Uterus (tissue), 3 donors: ENCODE measurements at regions not wholly inside any gene's neighbourhood (a gene's known extent, or its start where the extent isn't known, plus 50 kb on each side); places are given as distances from the start of the nearest gene placed in this dataset.

Experiments
- DNase-seq, 2 donors: peaks; one replicate each; pipeline ENCODE4 v3.0.0-alpha.2; 2019 to 2020
- H3K27ac ChIP-seq, 2 donors: fragments of 200-600 bp; sonication (generic); 1 replicate in 1 of 2; 2 replicates in 1 of 2; pipeline ENCODE4 v1.5.1; 2016 to 2018
- H3K27me3 ChIP-seq, 2 donors: fragments of 200-600 bp; sonication (generic); one replicate each; pipeline ENCODE4 v1.5.1; 2018 to 2019; ENCODE audit warnings: control low read depth in 1 of 2
- H3K36me3 ChIP-seq, 2 donors: fragments of 200-600 bp; sonication (generic); one replicate each; pipeline ENCODE4 v1.5.1; 2019; ENCODE audit warnings: control low read depth in 1 of 2
- H3K4me1 ChIP-seq, 2 donors: fragments of 200-600 bp; sonication (generic); one replicate each; pipeline ENCODE4 v1.5.1; 2018 to 2019; ENCODE audit warnings: control low read depth in 1 of 2
- H3K4me3 ChIP-seq, 2 donors: fragments of 200-600 bp; sonication (generic); 1 replicate in 1 of 2; 2 replicates in 1 of 2; pipeline ENCODE4 v1.5.1; 2018 to 2019; ENCODE audit warnings: mild to moderate bottlenecking in 1 of 2
- H3K9me3 ChIP-seq, 2 donors: fragments of 200-600 bp; sonication (generic); one replicate each; pipeline ENCODE4 v1.5.1; 2019; ENCODE audit warnings: control low read depth in 1 of 2
- POLR2A ChIP-seq, 2 donors: fragments of 450-650 bp; IDR thresholded peaks; one replicate each; pipeline ENCODE4 v1.6.1; 2016; ENCODE audit warnings: antibody characterized with exemption in 2 of 2, mild to moderate bottlenecking in 1 of 2, moderate library complexity in 1 of 2
- intact Hi-C: fragments of 100-400 bp; cut with DNase I; formaldehyde crosslinking; loops from one replicate; pipeline ENCODE4 v1.15.1; 2023; ENCODE audit warnings: low total_unique reads
- TF ChIP-seq, protein P1 (sequence below), 4 experiments: fragments of 200-600 bp in 2 of 4; fragments of 450-650 bp in 2 of 4; sonication (generic) in 2 of 4; IDR thresholded peaks; one replicate each; pipeline ENCODE4 v1.5.1; 2016 to 2019; ENCODE audit warnings: antibody characterized with exemption in 4 of 4, mild to moderate bottlenecking in 2 of 4, moderate library complexity in 1 of 4
- donor health status: DM: yes; HTN: yes; CAD: no.

DNA sequence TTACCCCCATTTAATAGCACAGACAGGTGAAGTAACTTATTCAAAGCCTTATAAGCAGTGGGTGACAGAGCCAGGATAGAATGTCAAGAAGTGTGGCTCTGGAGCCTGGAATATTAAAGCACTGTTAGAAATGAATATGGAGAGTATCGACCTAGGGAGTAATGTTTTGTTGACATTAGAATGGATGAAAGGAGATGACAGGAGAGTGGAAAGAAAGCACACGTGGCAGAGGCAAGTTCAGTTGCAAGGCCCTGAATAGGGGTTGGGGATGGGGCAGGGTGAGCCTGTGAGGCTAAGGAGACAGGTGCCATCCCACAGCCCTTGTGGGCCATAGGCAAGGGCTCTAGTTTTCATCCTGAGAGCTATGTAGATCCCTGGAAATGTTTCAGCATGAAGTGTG, 125.5 kb upstream of the PLXNA2 start:
- Histone ChIP-seq H3K9me3 (no peaks in the 10 kb centered on the region), H3K4me1 (no peaks in the 10 kb centered on the region), H3K4me3 (no peak overlapping the region), H3K36me3 (no peaks in the 10 kb centered on the region), H3K27ac (no peak overlapping the region), H3K27me3 (no peaks in the 10 kb centered on the region)
- intact Hi-C loops = no loop called here
- TF ChIP-seq POLR2A (IDR thresholded peaks at IDR 0.05) = no peak
- TF ChIP-seq, protein P1, sequence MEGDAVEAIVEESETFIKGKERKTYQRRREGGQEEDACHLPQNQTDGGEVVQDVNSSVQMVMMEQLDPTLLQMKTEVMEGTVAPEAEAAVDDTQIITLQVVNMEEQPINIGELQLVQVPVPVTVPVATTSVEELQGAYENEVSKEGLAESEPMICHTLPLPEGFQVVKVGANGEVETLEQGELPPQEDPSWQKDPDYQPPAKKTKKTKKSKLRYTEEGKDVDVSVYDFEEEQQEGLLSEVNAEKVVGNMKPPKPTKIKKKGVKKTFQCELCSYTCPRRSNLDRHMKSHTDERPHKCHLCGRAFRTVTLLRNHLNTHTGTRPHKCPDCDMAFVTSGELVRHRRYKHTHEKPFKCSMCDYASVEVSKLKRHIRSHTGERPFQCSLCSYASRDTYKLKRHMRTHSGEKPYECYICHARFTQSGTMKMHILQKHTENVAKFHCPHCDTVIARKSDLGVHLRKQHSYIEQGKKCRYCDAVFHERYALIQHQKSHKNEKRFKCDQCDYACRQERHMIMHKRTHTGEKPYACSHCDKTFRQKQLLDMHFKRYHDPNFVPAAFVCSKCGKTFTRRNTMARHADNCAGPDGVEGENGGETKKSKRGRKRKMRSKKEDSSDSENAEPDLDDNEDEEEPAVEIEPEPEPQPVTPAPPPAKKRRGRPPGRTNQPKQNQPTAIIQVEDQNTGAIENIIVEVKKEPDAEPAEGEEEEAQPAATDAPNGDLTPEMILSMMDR (IDR thresholded peaks at IDR 0.05) = no peak
- DNase-seq = no peak

DNA sequence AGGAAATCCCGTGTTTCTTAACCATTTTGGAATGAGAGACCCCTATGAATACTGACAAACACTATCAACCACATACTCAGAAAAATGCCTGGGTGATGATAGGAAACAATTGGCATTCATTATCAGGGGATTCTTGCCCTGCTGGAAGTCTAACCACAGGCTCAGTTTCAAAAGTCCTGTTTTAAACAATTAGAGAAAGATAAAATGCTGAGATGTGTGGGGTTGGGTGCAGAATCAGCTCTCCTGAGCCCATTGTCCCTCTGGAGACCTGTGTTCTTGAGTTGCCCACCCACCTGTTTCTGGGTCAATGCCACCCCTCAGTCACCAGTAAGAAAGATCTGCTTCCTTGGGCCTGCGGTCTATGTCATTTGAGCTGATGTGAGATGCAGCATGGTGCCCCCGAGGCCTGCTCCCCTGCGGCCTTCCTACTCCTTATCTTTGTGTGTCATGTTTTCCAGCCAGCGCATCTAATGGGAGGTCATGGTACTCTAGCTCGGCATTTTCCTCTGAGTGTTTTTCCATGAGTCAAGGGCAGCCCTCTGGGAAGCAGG, 130.3 kb upstream of the PLXNA2 start:
- no peaks in the 10 kb centered on the region for H3K4me1 ChIP-seq
- no peak overlapping the region for H3K4me3 ChIP-seq
- no peak overlapping the region for H3K27ac ChIP-seq
- no peaks in the 10 kb centered on the region for H3K36me3 ChIP-seq
- H3K9me3 ChIP-seq = no peaks in the 10 kb centered on the region
- DNase-seq = no peak
- intact Hi-C loops = no loop called here
- H3K27me3 ChIP-seq = no peaks in the 10 kb centered on the region
- TF ChIP-seq, protein P1 (IDR thresholded peaks at IDR 0.05) = no peak
- no peak for TF ChIP-seq POLR2A (IDR thresholded peaks at IDR 0.05)

DNA sequence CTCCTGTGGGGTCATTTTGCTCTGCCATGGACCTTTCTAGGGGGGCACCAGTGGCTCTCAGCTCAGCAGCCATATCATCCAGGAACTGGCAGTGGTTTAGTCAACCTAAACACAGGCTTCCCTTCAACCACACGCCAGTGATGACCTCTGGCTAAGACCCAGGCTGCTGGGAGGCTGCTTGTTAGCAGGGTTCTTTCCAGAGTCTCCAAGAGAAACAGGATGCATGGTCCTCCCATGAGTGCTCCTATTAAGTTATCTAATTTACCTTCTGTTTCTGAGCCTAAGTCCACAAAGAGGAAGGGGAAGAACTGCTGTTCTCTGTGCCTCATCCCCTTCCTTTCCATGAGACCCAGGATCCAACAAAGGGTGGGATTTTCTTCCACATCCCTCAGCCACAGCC, 137.3 kb upstream of the PLXNA2 start:
- H3K4me1 ChIP-seq = no peaks in the 10 kb centered on the region
- no peaks in the 10 kb centered on the region for H3K27me3 ChIP-seq
- H3K4me3 ChIP-seq = no peak overlapping the region
- H3K36me3 ChIP-seq = no peaks in the 10 kb centered on the region
- no peak for DNase-seq
- TF ChIP-seq, protein P1 (IDR thresholded peaks at IDR 0.05) = no peak
- TF ChIP-seq POLR2A (IDR thresholded peaks at IDR 0.05) = no peak
- intact Hi-C loops = no loop called here
- H3K27ac ChIP-seq = no peak overlapping the region
- H3K9me3 ChIP-seq = no peaks in the 10 kb centered on the region

DNA sequence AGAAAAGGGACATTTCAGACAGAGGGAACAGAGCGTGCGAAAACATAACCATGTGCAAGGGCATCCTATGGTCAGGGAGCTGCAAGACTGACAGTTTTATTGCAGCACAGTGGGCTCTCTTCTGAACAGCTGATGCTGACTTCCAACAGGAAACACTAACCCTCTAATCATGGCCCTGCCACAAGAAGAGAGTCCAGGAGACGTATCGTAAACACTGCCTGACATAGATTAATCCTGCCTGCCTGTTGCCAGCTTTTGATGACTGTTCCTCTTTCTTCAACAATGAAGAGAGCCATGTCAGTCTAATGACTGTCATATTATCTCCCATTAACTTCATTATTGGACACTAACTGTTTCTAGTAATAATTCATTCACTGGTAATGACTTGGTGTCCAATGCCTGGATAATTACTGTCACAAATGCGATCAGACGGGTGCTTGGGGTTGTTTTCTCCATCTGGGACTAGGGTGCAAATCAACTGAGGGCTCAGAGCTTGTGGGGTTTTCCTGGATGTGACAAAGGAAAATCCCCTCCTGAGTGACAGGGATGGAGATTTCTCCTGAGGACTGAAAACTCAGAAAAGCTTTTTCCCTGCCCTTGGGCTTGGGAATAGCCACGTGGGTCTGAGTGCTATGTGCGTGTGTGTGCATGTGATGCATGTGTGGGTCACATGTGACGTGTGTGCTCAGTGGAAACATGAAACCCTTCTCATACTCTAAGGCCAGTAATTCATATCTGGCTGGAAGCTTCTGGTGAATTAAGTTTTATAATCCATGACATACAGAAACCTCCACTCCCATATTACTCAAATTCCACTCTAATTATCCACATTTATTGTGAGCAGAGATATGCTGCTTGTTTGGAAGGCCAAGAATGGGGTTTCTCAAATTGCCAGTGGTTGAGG, 144.0 kb upstream of the PLXNA2 start:
- H3K27ac ChIP-seq = no peak overlapping the region
- H3K4me3 ChIP-seq = no peak overlapping the region
- no peaks in the 10 kb centered on the region for H3K27me3 ChIP-seq
- no peaks in the 10 kb centered on the region for H3K9me3 ChIP-seq
- no peaks in the 10 kb centered on the region for H3K36me3 ChIP-seq
- H3K4me1 ChIP-seq = no peaks in the 10 kb centered on the region
- no peak for DNase-seq
- TF ChIP-seq POLR2A (IDR thresholded peaks at IDR 0.05) = no peak
- TF ChIP-seq, protein P1 (IDR thresholded peaks at IDR 0.05) = no peak
- intact Hi-C loops = no loop called here

DNA sequence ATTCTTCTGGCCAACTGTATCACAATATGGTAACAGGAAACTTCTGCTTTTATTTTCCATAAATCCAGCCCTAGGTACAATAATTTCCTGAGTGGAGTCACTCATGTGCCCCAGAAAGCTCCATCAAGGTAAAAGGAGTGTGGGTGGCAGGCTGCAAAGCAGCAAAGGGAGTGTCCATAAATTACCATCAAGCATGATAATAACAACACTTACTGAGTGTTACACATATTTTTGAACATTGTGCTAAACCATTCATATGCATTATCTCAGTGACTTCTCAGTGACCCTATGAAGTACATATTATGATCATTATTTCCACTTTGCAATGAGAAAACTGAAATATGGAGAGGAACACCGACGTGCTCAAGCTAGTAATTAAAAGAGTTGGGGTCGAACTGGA, 149.2 kb upstream of the PLXNA2 start:
- no peaks in the 10 kb centered on the region for H3K4me1 ChIP-seq
- no peak overlapping the region for H3K27ac ChIP-seq
- H3K27me3 ChIP-seq = no peaks in the 10 kb centered on the region
- DNase-seq = no peak
- H3K9me3 ChIP-seq = no peaks in the 10 kb centered on the region
- no peak overlapping the region for H3K4me3 ChIP-seq
- intact Hi-C loops = no loop called here
- TF ChIP-seq POLR2A (IDR thresholded peaks at IDR 0.05) = no peak
- TF ChIP-seq, protein P1 (IDR thresholded peaks at IDR 0.05) = no peak
- no peaks in the 10 kb centered on the region for H3K36me3 ChIP-seq
